ENCODE measurements at regions not wholly inside any gene's neighbourhood (a gene's known extent, or its start where the extent isn't known, plus 50 kb on each side); places are given as distances from the start of the nearest gene placed in this dataset.

DNA sequence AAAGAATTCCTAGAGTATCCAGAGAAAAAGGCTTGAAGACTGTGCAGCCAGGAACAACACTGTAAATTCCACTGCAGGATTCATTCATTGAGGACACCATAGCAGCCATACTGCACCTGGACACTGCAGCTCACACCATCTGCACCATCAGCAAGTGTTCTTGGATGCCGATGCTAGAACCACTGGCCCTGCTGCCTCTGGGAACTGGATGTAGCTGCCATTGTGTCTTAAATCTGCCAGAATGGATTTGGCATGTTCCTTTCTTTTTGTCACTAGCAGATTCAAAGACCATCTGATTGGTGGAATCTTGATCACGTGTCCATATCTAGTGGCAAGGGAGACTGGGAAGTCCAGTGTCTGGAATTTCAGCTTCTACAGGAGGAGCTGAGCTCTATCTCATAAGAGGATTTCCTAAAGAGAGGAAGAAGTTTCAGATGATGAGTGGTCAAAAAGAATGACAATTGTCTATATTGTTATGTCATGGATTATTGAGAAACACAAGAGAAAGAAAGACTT is 278.3 kb upstream of the ANKRD55 start:
- no peaks in the 10 kb centered on the region for H3K36me3 ChIP-seq (ENCODE audit: control insufficient read depth, insufficient read depth, low read length)
- H3K9me3 ChIP-seq (ENCODE audit: control insufficient read depth, insufficient read depth, low read depth, low read length), result no peaks in the 10 kb centered on the region
- no peak overlapping the region for H3K4me3 ChIP-seq (ENCODE audit: low read depth, low read length)
- no peak overlapping the region for H3K27ac ChIP-seq (ENCODE audit: low read depth, low read length)
- H3K27me3 ChIP-seq (ENCODE audit: control insufficient read depth, insufficient read depth, low read length), result no peaks in the 10 kb centered on the region
- peaks cover 23% of the 10 kb centered on the region; the same call in 1 of the 2 replicates for H3K4me1 ChIP-seq (ENCODE audit: control insufficient read depth, insufficient read depth, low read length)
- no peak overlapping the region for H3K9ac ChIP-seq (ENCODE audit: low read length)

DNA sequence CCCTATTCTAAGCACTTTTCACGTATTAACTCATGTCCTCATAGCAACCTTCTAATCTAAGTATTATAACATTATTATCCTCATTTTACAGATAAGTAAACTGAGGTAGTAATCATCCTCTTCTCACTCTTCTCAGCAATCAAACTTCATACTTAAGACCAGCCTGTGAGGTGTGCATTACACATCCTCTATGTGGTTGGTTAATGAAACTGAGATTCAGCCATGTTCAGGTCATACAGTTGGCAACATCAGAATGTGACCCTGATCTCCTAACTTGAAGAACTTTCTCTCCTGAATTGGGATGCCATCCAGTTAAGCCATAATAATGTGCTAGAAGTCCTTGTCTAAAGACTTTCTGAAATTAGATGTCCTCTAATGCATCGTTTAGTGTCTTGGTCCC is 275.1 kb upstream of the ANKRD55 start:
- Histone ChIP-seq H3K4me1 (ENCODE audit: control insufficient read depth, insufficient read depth, low read length) (peaks cover 12% of the 10 kb centered on the region; the same call in 1 of the 2 replicates), H3K27ac (ENCODE audit: low read depth, low read length) (no peak overlapping the region), H3K27me3 (ENCODE audit: control insufficient read depth, insufficient read depth, low read length) (no peaks in the 10 kb centered on the region), H3K9me3 (ENCODE audit: control insufficient read depth, insufficient read depth, low read depth, low read length) (peaks cover 4% of the 10 kb centered on the region; the same call in 1 of the 2 replicates), H3K4me3 (ENCODE audit: low read depth, low read length) (no peak overlapping the region), H3K9ac (ENCODE audit: low read length) (no peak overlapping the region), H3K36me3 (ENCODE audit: control insufficient read depth, insufficient read depth, low read length) (no peaks in the 10 kb centered on the region)

DNA sequence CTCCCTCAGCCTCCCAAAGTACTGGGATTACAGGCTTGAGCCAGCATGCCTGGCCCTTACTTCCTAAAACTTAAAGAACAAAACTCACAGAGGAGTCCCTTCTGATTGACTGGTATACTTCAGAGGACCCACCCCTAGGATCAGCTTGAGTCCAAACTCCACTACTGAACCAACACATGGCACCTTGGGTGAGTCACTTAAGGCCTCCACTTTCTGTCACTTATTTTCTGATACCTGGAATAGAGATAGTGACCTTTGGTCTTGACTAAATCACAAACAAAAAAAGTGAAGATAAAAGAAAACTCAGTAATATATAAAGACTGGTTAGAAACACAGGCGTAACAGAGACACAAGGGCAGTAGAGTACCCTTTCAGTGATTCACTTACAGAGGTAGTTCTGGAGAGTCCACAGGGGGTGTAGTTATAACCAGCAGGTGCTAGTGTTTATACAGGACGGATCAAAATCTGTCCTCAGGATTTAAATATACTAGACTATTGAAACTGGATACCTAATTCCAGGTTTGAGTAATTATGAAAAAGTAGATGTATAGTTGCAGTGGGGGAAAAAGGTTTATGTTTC is 274.3 kb upstream of the ANKRD55 start:
- Histone ChIP-seq H3K9me3 (ENCODE audit: control insufficient read depth, insufficient read depth, low read depth, low read length) (peaks cover 4% of the 10 kb centered on the region; the same call in 1 of the 2 replicates), H3K27me3 (ENCODE audit: control insufficient read depth, insufficient read depth, low read length) (no peaks in the 10 kb centered on the region), H3K4me1 (ENCODE audit: control insufficient read depth, insufficient read depth, low read length) (peaks cover 12% of the 10 kb centered on the region; the same call in 1 of the 2 replicates), H3K36me3 (ENCODE audit: control insufficient read depth, insufficient read depth, low read length) (no peaks in the 10 kb centered on the region), H3K4me3 (ENCODE audit: low read depth, low read length) (no peak overlapping the region), H3K27ac (ENCODE audit: low read depth, low read length) (no peak overlapping the region), H3K9ac (ENCODE audit: low read length) (no peak overlapping the region)

DNA sequence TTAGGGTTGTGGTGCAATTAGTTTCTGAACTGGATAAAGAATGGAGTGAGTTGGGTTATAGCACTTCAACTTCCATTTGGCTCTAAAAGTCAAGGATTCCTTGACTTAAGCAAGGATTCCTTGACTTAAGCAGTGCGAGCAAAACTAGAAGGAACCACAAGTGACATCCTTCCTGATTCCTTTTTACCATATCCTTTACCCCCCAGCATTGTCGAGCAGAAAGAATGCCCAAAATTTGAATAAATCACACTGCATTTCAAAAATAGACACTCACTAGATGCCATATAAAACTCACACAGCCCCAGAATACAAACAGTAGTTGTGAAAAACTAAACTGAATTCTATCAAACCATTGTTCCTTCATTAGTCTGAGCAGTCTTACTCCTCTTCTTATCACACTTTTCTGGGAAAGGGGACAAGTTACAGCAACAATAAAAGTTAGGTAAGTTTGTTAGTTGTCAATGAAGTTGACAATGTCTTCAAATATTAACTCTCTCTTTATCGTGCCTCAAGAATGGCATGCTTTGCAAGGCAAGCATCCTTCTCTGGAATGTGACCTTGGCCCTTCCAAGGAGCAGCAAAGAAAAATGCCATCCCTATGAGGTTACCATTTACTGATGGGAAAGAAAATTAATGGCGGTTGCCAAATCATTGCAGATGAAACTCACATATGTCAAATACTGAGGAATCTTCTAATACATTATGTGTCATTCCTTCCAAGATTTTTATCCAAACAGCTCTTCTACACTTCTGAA is 273.3 kb upstream of the ANKRD55 start:
- peaks cover 4% of the 10 kb centered on the region; the same call in 1 of the 2 replicates for H3K9me3 ChIP-seq (ENCODE audit: control insufficient read depth, insufficient read depth, low read depth, low read length)
- H3K27ac ChIP-seq (ENCODE audit: low read depth, low read length), result no peak overlapping the region
- H3K36me3 ChIP-seq (ENCODE audit: control insufficient read depth, insufficient read depth, low read length), result no peaks in the 10 kb centered on the region
- H3K4me3 ChIP-seq (ENCODE audit: low read depth, low read length), result no peak overlapping the region
- H3K4me1 ChIP-seq (ENCODE audit: control insufficient read depth, insufficient read depth, low read length), result peaks cover 12% of the 10 kb centered on the region; the same call in 1 of the 2 replicates
- H3K9ac ChIP-seq (ENCODE audit: low read length), result no peak overlapping the region
- H3K27me3 ChIP-seq (ENCODE audit: control insufficient read depth, insufficient read depth, low read length), result no peaks in the 10 kb centered on the region

DNA sequence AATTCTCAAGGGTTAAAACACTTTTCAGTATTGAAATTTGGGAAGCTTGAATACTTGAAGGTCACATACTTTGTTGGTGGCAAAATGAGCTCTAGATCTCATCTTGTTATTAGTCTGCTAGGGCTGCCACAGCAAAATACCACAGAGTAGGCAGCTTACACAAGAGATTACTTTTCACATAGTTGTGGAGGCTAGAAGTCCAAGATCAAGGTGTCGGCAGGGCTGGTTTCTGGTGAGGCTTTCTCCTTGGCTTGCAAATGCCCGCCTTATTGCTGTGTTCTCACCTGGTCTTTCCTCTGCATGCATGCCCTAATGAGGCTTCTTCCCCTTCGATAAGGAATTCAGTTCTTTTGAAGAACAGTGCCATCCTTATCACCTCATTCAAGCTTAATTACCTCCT is 270.8 kb upstream of the ANKRD55 start:
- Histone ChIP-seq H3K36me3 (ENCODE audit: control insufficient read depth, insufficient read depth, low read length) (no peaks in the 10 kb centered on the region), H3K27me3 (ENCODE audit: control insufficient read depth, insufficient read depth, low read length) (no peaks in the 10 kb centered on the region), H3K4me3 (ENCODE audit: low read depth, low read length) (no peak overlapping the region), H3K9me3 (ENCODE audit: control insufficient read depth, insufficient read depth, low read depth, low read length) (peaks cover 4% of the 10 kb centered on the region; the same call in 1 of the 2 replicates), H3K9ac (ENCODE audit: low read length) (no peak overlapping the region), H3K4me1 (ENCODE audit: control insufficient read depth, insufficient read depth, low read length) (peaks cover under 1% of the 10 kb centered on the region; the same call in 1 of the 2 replicates), H3K27ac (ENCODE audit: low read depth, low read length) (no peak overlapping the region)

DNA sequence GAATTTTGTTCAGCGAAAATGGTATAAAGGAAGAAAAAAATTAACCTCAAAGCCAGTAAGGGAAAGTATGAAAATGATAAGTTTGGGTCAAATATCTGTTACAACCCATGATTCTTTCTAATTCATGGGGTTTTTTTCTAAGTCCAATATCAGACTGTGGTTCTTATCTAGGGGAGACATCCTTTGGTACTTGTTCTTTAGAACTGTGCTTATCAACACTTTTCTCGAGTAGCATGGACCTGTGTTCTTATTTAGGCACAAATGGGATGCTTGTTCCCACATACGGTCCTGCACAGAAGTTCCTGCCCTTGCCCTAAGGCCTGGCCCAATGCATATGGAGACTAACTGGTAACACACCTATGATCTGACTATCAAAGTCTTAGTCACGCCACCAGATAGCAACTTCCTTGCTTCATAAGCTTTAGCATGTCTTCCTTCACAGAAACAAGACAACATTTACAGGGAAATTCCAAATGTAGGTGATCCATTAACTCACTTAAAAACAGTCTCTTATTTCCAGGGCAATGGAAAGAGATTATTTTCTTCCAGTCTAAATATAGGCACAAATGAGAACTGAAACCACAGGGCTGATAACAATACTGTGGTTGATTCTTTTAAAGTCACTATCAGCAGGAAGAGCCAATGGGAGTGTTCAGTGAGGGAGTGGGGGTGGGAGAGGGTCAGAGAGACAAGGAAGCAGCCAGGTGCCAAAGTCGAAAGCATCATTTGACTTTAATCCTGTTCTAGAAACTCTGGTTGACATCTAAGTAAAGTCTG is 268.8 kb upstream of the ANKRD55 start:
- Histone ChIP-seq H3K36me3 (ENCODE audit: control insufficient read depth, insufficient read depth, low read length) (no peaks in the 10 kb centered on the region), H3K9ac (ENCODE audit: low read length) (no peak overlapping the region), H3K4me3 (ENCODE audit: low read depth, low read length) (no peak overlapping the region), H3K9me3 (ENCODE audit: control insufficient read depth, insufficient read depth, low read depth, low read length) (peaks cover 4% of the 10 kb centered on the region; the same call in 1 of the 2 replicates), H3K27me3 (ENCODE audit: control insufficient read depth, insufficient read depth, low read length) (no peaks in the 10 kb centered on the region), H3K4me1 (ENCODE audit: control insufficient read depth, insufficient read depth, low read length) (no peaks in the 10 kb centered on the region), H3K27ac (ENCODE audit: low read depth, low read length) (no peak overlapping the region)

DNA sequence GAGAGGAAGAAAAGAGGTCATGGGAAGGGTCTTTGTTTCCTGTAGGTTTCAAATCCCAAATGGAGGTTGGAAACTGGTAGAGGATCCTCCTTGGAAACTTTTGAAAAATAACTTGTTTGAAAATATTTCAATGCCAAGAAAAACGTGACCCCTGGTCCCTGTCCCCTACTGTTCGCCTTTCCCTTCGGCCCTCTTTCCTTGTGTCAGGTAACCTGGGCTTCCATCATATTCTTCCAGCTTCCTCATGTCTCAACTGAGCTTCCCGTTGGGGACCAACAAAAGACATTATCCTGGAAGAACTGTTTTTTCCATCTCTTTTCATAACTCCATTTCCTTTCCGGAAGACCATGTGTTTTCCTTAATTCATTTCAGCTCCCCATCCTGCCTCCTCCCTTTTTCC is 266.8 kb upstream of the ANKRD55 start:
- Histone ChIP-seq H3K4me3 (ENCODE audit: low read depth, low read length) (no peak overlapping the region), H3K36me3 (ENCODE audit: control insufficient read depth, insufficient read depth, low read length) (no peaks in the 10 kb centered on the region), H3K27me3 (ENCODE audit: control insufficient read depth, insufficient read depth, low read length) (no peaks in the 10 kb centered on the region), H3K9ac (ENCODE audit: low read length) (no peak overlapping the region), H3K27ac (ENCODE audit: low read depth, low read length) (no peak overlapping the region), H3K4me1 (ENCODE audit: control insufficient read depth, insufficient read depth, low read length) (peaks cover under 1% of the 10 kb centered on the region; the same call in 1 of the 2 replicates), H3K9me3 (ENCODE audit: control insufficient read depth, insufficient read depth, low read depth, low read length) (peaks cover 4% of the 10 kb centered on the region; the same call in 1 of the 2 replicates)

DNA sequence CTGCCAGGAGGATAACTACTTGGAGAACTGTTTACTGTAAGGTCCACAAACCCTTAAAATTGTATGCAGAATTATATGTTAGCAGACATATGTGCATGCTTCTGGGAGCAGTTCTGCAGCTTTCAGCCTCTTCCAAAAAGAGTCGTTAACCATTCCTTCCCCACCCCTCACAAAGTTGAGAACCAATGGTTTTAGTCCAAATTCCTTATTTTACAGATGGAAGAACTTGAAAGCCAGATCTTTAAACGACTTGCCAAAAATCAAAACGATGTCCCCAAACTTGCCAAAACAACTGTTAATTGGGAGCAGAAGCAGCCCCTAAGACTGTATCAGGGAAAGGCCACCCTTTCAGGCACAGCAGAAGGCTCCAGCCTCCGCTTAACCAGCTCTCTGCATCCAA is 266.4 kb upstream of the ANKRD55 start:
- H3K9me3 ChIP-seq (ENCODE audit: control insufficient read depth, insufficient read depth, low read depth, low read length), result peaks cover 4% of the 10 kb centered on the region; the same call in 1 of the 2 replicates
- H3K9ac ChIP-seq (ENCODE audit: low read length), result no peak overlapping the region
- H3K4me1 ChIP-seq (ENCODE audit: control insufficient read depth, insufficient read depth, low read length), result peaks cover 4% of the 10 kb centered on the region; the same call in 1 of the 2 replicates
- H3K36me3 ChIP-seq (ENCODE audit: control insufficient read depth, insufficient read depth, low read length), result no peaks in the 10 kb centered on the region
- H3K27me3 ChIP-seq (ENCODE audit: control insufficient read depth, insufficient read depth, low read length), result no peaks in the 10 kb centered on the region
- no peak overlapping the region for H3K4me3 ChIP-seq (ENCODE audit: low read depth, low read length)
- no peak overlapping the region for H3K27ac ChIP-seq (ENCODE audit: low read depth, low read length)

DNA sequence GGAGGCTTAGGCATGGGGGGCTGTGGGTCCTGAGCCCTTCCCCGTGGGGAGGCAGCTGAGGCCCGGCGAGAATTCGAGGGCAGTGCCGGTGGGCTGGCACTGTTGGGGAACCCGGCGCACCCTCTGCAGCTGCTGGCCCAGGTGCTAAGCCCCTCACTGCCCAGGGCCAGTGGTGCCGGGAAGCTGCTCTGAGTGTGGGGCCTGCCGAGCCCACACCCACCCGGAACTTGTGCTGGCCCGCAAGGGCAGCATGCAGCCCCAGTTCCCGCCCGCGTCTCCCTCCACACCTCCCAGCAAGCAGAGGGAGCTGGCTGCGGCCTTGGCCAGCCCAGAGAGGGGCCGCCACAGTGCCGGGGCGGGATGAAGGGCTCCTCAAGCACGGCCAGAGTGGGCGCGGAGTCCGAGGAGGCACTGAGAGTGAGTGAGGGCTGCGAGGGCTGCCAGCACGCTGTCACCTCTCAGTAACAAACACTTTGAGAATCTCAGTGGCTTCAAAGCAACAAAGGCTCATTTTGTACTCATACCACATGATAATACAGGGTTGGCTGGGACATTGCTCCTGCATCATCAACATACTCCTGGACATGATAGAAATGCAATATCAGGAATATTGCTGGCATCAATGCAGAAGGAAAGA is 265.7 kb upstream of the ANKRD55 start:
- Histone ChIP-seq H3K27me3 (ENCODE audit: control insufficient read depth, insufficient read depth, low read length) (no peaks in the 10 kb centered on the region), H3K9ac (ENCODE audit: low read length) (no peak overlapping the region), H3K4me1 (ENCODE audit: control insufficient read depth, insufficient read depth, low read length) (peaks cover 7% of the 10 kb centered on the region; the same call in 1 of the 2 replicates), H3K27ac (ENCODE audit: low read depth, low read length) (no peak overlapping the region), H3K36me3 (ENCODE audit: control insufficient read depth, insufficient read depth, low read length) (no peaks in the 10 kb centered on the region), H3K4me3 (ENCODE audit: low read depth, low read length) (no peak overlapping the region), H3K9me3 (ENCODE audit: control insufficient read depth, insufficient read depth, low read depth, low read length) (0 out of 2 replicates have a peak, but pooled peaks cover under 1% of the 10 kb centered on the region)

DNA sequence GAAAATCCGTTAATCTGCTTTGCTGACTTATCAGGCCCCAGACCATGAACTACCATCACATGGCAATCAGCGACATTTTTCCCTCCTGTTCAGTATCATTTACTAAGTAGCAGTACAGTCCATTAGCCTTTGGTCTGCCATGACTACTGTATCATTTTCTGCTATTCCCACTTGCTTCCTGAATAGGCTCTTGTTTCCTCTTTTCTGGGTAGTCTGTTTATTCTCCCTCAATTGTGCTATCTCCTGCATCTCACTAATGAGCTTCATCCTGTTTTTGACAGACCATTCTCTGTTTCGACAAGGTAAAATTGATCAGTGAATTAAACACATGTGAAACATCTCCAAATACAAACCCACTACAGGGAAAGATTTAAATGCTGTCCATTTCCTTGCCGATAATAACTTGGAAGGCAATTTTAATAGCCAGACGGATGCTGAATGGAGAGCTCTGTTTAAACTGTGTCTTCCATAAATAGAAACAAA is 263.5 kb upstream of the ANKRD55 start:
- Histone ChIP-seq H3K9ac (ENCODE audit: low read length) (no peak overlapping the region), H3K36me3 (ENCODE audit: control insufficient read depth, insufficient read depth, low read length) (no peaks in the 10 kb centered on the region), H3K4me3 (ENCODE audit: low read depth, low read length) (no peak overlapping the region), H3K27ac (ENCODE audit: low read depth, low read length) (no peak overlapping the region), H3K9me3 (ENCODE audit: control insufficient read depth, insufficient read depth, low read depth, low read length) (no peaks in the 10 kb centered on the region), H3K4me1 (ENCODE audit: control insufficient read depth, insufficient read depth, low read length) (peaks cover 10% of the 10 kb centered on the region; the same call in 1 of the 2 replicates), H3K27me3 (ENCODE audit: control insufficient read depth, insufficient read depth, low read length) (no peaks in the 10 kb centered on the region)
